PC-3 (cell line): ENCODE measurements at regions not wholly inside any gene's neighbourhood (a gene's known extent, or its start where the extent isn't known, plus 50 kb on each side); places are given as distances from the start of the nearest gene placed in this dataset.

Experiments used
- CTCF ChIP-seq: fragments of 300-600 bp; sonication (generic); conservative IDR thresholded peaks from 2 replicates; pipeline ENCODE4 v1.5.1; 2017; ENCODE audit warnings: antibody characterized with exemption, low read depth, mild to moderate bottlenecking, low read length
- EZH2 ChIP-seq: fragments of 300-600 bp; sonication (generic); IDR thresholded peaks from one replicate; pipeline ENCODE4 v1.6.1; 2017; ENCODE audit warnings: antibody characterized with exemption, mild to moderate bottlenecking, low read length; ENCODE audit not compliant: unreplicated experiment
- EZH2phosphoT487 ChIP-seq: fragments of 300-600 bp; sonication (generic); IDR thresholded peaks from 2 replicates; pipeline ENCODE4 v1.6.1; 2018; ENCODE audit warnings: mild to moderate bottlenecking, antibody characterized with exemption, low read length, borderline replicate concordance

- TF ChIP-seq CTCF (no peak), EZH2phosphoT487 (no peak), EZH2 (no peak)
Measured at GRCh38 chr1:199178646-199179045, 539.8 kb downstream of the PTPRC start.
